ENCODE measurements at regions not wholly inside any gene's neighbourhood (a gene's known extent, or its start where the extent isn't known, plus 50 kb on each side); places are given as distances from the start of the nearest gene placed in this dataset.

DNA sequence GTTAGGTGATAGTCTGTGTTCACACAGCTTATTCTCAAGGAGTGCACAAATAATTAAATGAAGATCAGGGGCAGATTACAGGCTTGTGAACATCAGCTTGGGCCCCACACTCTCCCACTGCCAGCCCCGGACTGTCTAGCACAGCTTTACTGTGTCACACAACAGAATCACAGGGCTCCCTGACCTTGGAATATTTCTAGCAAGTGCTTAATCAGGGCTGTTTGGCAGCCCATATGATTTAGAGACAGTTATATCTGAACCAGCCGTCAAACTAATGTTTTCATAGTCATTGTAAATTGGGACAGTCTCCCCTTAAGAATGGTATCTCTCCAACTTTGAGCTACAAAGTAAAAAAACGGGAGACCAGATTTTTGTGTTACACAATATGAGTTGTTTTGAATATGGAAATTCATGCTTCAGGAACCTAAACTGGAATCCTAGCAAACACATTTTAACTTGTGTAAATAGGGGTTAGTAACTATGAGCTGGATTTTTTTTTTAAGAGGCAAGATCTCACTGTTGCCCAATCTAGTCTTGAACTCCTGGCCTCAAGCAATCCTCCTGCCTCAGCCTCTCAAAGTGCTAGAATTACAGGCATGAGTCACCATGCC, 517.6 kb downstream of the BNC2 start:
- TF ChIP-seq CTCF (IDR thresholded peaks at IDR 0.05; ENCODE audit: extremely low read depth, missing control alignments): no peak
- DNase-seq (ENCODE audit: low spot score): no peak

DNA sequence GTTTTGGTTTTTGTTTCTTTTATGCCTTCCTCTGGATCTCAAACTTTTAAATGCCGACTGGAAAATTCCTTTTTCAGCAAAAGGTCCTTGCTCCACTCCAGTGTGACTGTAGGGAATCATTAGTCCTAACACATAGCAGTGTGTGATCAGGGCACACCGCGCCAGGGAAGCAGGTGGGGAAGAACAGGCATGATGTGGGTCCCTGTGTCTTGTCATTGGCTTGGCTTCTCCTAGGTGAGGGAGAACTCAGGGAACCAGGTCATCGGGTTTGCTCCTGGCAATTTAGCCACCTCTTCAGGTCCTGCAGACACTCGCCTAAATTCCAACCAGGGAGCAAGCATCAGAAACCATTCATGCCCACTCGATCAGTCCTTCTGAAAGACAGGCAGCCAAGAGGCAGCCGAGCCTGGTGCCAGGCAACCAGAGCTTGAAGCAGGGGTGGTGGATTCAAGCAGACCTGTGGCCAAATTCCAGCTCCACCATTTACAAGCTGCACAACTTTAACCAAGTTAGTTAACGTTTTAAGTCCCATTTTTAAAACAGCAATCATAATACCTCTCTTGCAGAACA, 514.2 kb downstream of the BNC2 start:
- DNase-seq (ENCODE audit: low spot score): no peak
- no peak for TF ChIP-seq CTCF (IDR thresholded peaks at IDR 0.05; ENCODE audit: extremely low read depth, missing control alignments)

DNA sequence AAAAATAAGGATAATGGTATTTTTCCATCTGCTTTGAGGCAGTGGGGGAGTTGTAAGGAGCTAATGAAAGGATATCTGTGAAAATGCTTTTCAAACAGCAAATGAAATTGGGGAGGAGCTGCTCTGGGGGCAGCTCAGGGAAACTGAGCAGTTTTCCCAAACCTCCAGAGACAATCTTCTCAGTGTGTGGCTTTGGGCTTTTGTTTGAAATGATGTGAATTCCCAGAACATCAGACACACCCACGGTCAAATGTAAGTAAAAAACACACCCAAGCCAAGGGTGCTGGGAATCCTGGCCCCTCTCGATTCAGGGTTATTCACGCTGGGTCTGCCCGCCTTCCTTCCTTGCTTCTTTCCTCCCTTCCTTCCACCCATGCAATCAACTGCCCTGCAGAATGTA, 512.6 kb downstream of the BNC2 start:
- no peak for DNase-seq (ENCODE audit: low spot score)
- TF ChIP-seq CTCF (IDR thresholded peaks at IDR 0.05; ENCODE audit: extremely low read depth, missing control alignments): no peak

GRCh38 chr9:16358751-16359150, 511.7 kb downstream of the BNC2 start:
- TF ChIP-seq CTCF (IDR thresholded peaks at IDR 0.05; ENCODE audit: extremely low read depth, missing control alignments): no peak
- no peak for DNase-seq (ENCODE audit: low spot score)

Data from GM20000 (cell line).